ENCODE measurements at regions not wholly inside any gene's neighbourhood (a gene's known extent, or its start where the extent isn't known, plus 50 kb on each side); places are given as distances from the start of the nearest gene placed in this dataset.
A peak's percentile ranks its signal among the peaks of the same experiment; 100 is the strongest.

DNA sequence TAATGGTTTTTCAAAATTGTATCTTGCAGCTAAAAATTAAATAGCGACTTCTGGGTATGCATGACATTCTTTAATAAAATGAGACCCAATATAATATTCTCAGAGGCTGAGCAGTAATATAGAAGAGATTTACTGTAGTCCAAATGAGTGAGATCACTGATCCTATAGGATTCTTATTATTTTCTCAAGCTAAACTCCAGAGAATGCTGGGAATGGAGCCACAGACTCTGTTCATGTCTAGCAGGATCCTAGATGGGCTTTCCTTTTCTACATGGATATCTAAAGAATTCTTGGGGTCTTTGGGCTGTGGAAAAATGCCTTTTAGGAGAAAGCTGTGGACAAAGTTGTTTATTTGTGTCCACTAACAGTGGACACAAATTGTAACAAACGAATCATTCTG lies 150.7 kb upstream of the ZNF644 start:
- H4K8ac ChIP-seq (ENCODE audit: low read depth, low read length): no peak overlapping the region
- H3K18ac ChIP-seq (ENCODE audit: low read length): no peak overlapping the region
- H3K4me3 ChIP-seq (ENCODE audit: low read depth, low read length): no peak overlapping the region
- no peak overlapping the region for H2AK5ac ChIP-seq (ENCODE audit: low read length)
- no peak overlapping the region for H3K4ac ChIP-seq (ENCODE audit: low read depth, low read length)
- H4K91ac ChIP-seq (ENCODE audit: low read depth, low read length): no peak overlapping the region
- no peak for DNase-seq
- WGBS (ENCODE audit: extremely low coverage, insufficient coverage, insufficient read length): no CpG with 5 or more reads among the region's 2 CpGs
- no peak overlapping the region for H3K9ac ChIP-seq (ENCODE audit: low read length)
- H3K4me1 ChIP-seq (ENCODE audit: control insufficient read depth in 1 of 2, insufficient read depth in 2 of 2, low read length in 2 of 2): no peaks in the 10 kb centered on the region
- no peak overlapping the region for H2AFZ ChIP-seq (ENCODE audit: insufficient read depth, low read length, poor library complexity)
- H3K79me1 ChIP-seq (ENCODE audit: low read length): no peaks in the 10 kb centered on the region
- no peak overlapping the region for H2BK5ac ChIP-seq (ENCODE audit: low read depth, low read length, poor library complexity)
- no peak overlapping the region for H2BK120ac ChIP-seq (ENCODE audit: insufficient read depth, low read length, poor library complexity)
- no peak overlapping the region for H2BK12ac ChIP-seq (ENCODE audit: low read length)
- no peak overlapping the region for H3K14ac ChIP-seq (ENCODE audit: low read length)
- no peaks in the 10 kb centered on the region for H3K36me3 ChIP-seq (ENCODE audit: control insufficient read depth in 1 of 2, insufficient read depth in 2 of 2, low read length in 2 of 2)
- no peak overlapping the region for H3K23ac ChIP-seq (ENCODE audit: low read length)
- no peak overlapping the region for H4K12ac ChIP-seq (ENCODE audit: low read depth, low read length)
- no peak overlapping the region for H3K4me2 ChIP-seq (ENCODE audit: low read length)
- no peak overlapping the region for H3K27ac ChIP-seq (ENCODE audit: low read depth, low read length)
- no peaks in the 10 kb centered on the region for H3K27me3 ChIP-seq (ENCODE audit: insufficient read depth, low read length)
- no peaks in the 10 kb centered on the region for H3K79me2 ChIP-seq (ENCODE audit: control insufficient read depth, insufficient read depth, low read length, poor library complexity)
- H3K9me3 ChIP-seq (ENCODE audit: insufficient read depth, low read depth, low read length): peaks cover 2% of the 10 kb centered on the region

DNA sequence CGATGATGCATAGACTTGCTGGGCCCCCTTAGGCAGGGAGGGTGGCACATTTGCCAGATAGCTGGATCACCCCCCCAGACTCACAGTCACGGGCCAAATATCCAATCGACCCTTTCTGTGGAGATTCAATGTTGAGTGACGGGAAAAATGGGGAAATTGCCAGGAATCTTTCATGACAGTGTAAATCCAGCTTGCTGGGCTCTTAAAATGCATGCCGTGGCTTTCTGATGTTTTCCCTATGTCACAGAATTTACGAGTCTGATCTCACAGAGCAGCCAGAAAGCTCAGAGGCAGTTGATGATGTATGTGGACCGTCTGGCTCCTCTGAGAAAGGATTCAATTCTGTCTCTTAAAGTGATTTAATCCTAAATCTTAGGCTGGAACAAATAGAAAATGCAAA lies 150.1 kb upstream of the ZNF644 start:
- H2BK5ac ChIP-seq (ENCODE audit: low read depth, low read length, poor library complexity): no peak overlapping the region
- no peaks in the 10 kb centered on the region for H3K27me3 ChIP-seq (ENCODE audit: insufficient read depth, low read length)
- H2AK5ac ChIP-seq (ENCODE audit: low read length): no peak overlapping the region
- H4K91ac ChIP-seq (ENCODE audit: low read depth, low read length): no peak overlapping the region
- H3K27ac ChIP-seq (ENCODE audit: low read depth, low read length): no peak overlapping the region
- no peaks in the 10 kb centered on the region for H3K4me1 ChIP-seq (ENCODE audit: control insufficient read depth in 1 of 2, insufficient read depth in 2 of 2, low read length in 2 of 2)
- no peak overlapping the region for H4K8ac ChIP-seq (ENCODE audit: low read depth, low read length)
- H3K4ac ChIP-seq (ENCODE audit: low read depth, low read length): no peak overlapping the region
- no peaks in the 10 kb centered on the region for H3K79me1 ChIP-seq (ENCODE audit: low read length)
- no peaks in the 10 kb centered on the region for H3K79me2 ChIP-seq (ENCODE audit: control insufficient read depth, insufficient read depth, low read length, poor library complexity)
- H3K36me3 ChIP-seq (ENCODE audit: control insufficient read depth in 1 of 2, insufficient read depth in 2 of 2, low read length in 2 of 2): no peaks in the 10 kb centered on the region
- H3K9ac ChIP-seq (ENCODE audit: low read length): no peak overlapping the region
- no peak overlapping the region for H2BK120ac ChIP-seq (ENCODE audit: insufficient read depth, low read length, poor library complexity)
- no peak overlapping the region for H3K23ac ChIP-seq (ENCODE audit: low read length)
- H3K4me3 ChIP-seq (ENCODE audit: low read depth, low read length): no peak overlapping the region
- H3K4me2 ChIP-seq (ENCODE audit: low read length): no peak overlapping the region
- no CpG with 5 or more reads among the region's 7 CpGs for WGBS (ENCODE audit: extremely low coverage, insufficient coverage, insufficient read length)
- no peak overlapping the region for H3K14ac ChIP-seq (ENCODE audit: low read length)
- no peak overlapping the region for H2AFZ ChIP-seq (ENCODE audit: insufficient read depth, low read length, poor library complexity)
- peaks cover 2% of the 10 kb centered on the region for H3K9me3 ChIP-seq (ENCODE audit: insufficient read depth, low read depth, low read length)
- H3K18ac ChIP-seq (ENCODE audit: low read length): no peak overlapping the region
- no peak overlapping the region for H4K12ac ChIP-seq (ENCODE audit: low read depth, low read length)
- no peak for DNase-seq
- no peak overlapping the region for H2BK12ac ChIP-seq (ENCODE audit: low read length)

- WGBS (ENCODE audit: extremely low coverage, insufficient coverage, insufficient read length): no CpG with 5 or more reads among the region's 4 CpGs
- Histone ChIP-seq H4K12ac (ENCODE audit: low read depth, low read length) (no peak overlapping the region), H2AK5ac (ENCODE audit: low read length) (no peak overlapping the region), H3K36me3 (ENCODE audit: control insufficient read depth in 1 of 2, insufficient read depth in 2 of 2, low read length in 2 of 2) (no peaks in the 10 kb centered on the region), H3K4ac (ENCODE audit: low read depth, low read length) (no peak overlapping the region), H2AFZ (ENCODE audit: insufficient read depth, low read length, poor library complexity) (no peak overlapping the region), H3K27me3 (ENCODE audit: insufficient read depth, low read length) (no peaks in the 10 kb centered on the region), H3K79me2 (ENCODE audit: control insufficient read depth, insufficient read depth, low read length, poor library complexity) (no peaks in the 10 kb centered on the region), H3K4me1 (ENCODE audit: control insufficient read depth in 1 of 2, insufficient read depth in 2 of 2, low read length in 2 of 2) (no peaks in the 10 kb centered on the region), H2BK5ac (ENCODE audit: low read depth, low read length, poor library complexity) (no peak overlapping the region), H3K23ac (ENCODE audit: low read length) (no peak overlapping the region), H3K79me1 (ENCODE audit: low read length) (no peaks in the 10 kb centered on the region), H2BK12ac (ENCODE audit: low read length) (no peak overlapping the region), H2BK120ac (ENCODE audit: insufficient read depth, low read length, poor library complexity) (no peak overlapping the region), H3K18ac (ENCODE audit: low read length) (no peak overlapping the region), H3K4me3 (ENCODE audit: low read depth, low read length) (no peak overlapping the region), H3K27ac (ENCODE audit: low read depth, low read length) (no peak overlapping the region), H3K14ac (ENCODE audit: low read length) (no peak overlapping the region), H3K4me2 (ENCODE audit: low read length) (no peak overlapping the region), H3K9me3 (ENCODE audit: insufficient read depth, low read depth, low read length) (peaks cover 2% of the 10 kb centered on the region), H4K8ac (ENCODE audit: low read depth, low read length) (no peak overlapping the region), H3K9ac (ENCODE audit: low read length) (no peak overlapping the region), H4K91ac (ENCODE audit: low read depth, low read length) (no peak overlapping the region)
- no peak for DNase-seq
These were observed 148.7 kb upstream of the ZNF644 start for GRCh38 chr1:91170571-91170970.

- peaks cover 4 to 9% of the 10 kb centered on the region in 2 experiments for H3K4me1 ChIP-seq (ENCODE audit: control insufficient read depth in 1 of 2, insufficient read depth in 2 of 2, low read length in 2 of 2)
- H3K79me2 ChIP-seq (ENCODE audit: control insufficient read depth, insufficient read depth, low read length, poor library complexity): no peaks in the 10 kb centered on the region
- H3K36me3 ChIP-seq (ENCODE audit: control insufficient read depth in 1 of 2, insufficient read depth in 2 of 2, low read length in 2 of 2): no peaks in the 10 kb centered on the region
- H4K12ac ChIP-seq (ENCODE audit: low read depth, low read length): no peak overlapping the region
- H3K4me2 ChIP-seq (ENCODE audit: low read length): no peak overlapping the region
- H4K91ac ChIP-seq (ENCODE audit: low read depth, low read length): no peak overlapping the region
- DNase-seq: peak; percentile 42 to 83
- no peak overlapping the region for H3K9ac ChIP-seq (ENCODE audit: low read length)
- no peaks in the 10 kb centered on the region for H3K9me3 ChIP-seq (ENCODE audit: insufficient read depth, low read depth, low read length)
- no peak overlapping the region for H3K14ac ChIP-seq (ENCODE audit: low read length)
- no peak overlapping the region for H3K4ac ChIP-seq (ENCODE audit: low read depth, low read length)
- WGBS (ENCODE audit: extremely low coverage, insufficient coverage, insufficient read length): no CpG with 5 or more reads among the region's 6 CpGs
- H3K4me3 ChIP-seq (ENCODE audit: low read depth, low read length): no peak overlapping the region
- no peak overlapping the region for H2BK5ac ChIP-seq (ENCODE audit: low read depth, low read length, poor library complexity)
- H4K8ac ChIP-seq (ENCODE audit: low read depth, low read length): no peak overlapping the region
- H3K79me1 ChIP-seq (ENCODE audit: low read length): peaks cover 2% of the 10 kb centered on the region
- no peak overlapping the region for H3K18ac ChIP-seq (ENCODE audit: low read length)
- H2BK120ac ChIP-seq (ENCODE audit: insufficient read depth, low read length, poor library complexity): no peak overlapping the region
- no peak overlapping the region for H3K27ac ChIP-seq (ENCODE audit: low read depth, low read length)
- no peak overlapping the region for H2AK5ac ChIP-seq (ENCODE audit: low read length)
- no peaks in the 10 kb centered on the region for H3K27me3 ChIP-seq (ENCODE audit: insufficient read depth, low read length)
- H2AFZ ChIP-seq (ENCODE audit: insufficient read depth, low read length, poor library complexity): no peak overlapping the region
- no peak overlapping the region for H3K23ac ChIP-seq (ENCODE audit: low read length)
- no peak overlapping the region for H2BK12ac ChIP-seq (ENCODE audit: low read length)
These were observed 144.4 kb upstream of the ZNF644 start for GRCh38 chr1:91166106-91166712.
